ENCODE measurements at regions not wholly inside any gene's neighbourhood (a gene's known extent, or its start where the extent isn't known, plus 50 kb on each side); places are given as distances from the start of the nearest gene placed in this dataset.

- H3K4me3 ChIP-seq (ENCODE audit: low read depth, low read length), result no peak overlapping the region
- TF ChIP-seq CTCF (IDR thresholded peaks at IDR 0.05; ENCODE audit: control insufficient read depth, extremely low read depth, insufficient read depth), result no peak
- DNase-seq (ENCODE audit: low read depth), result no peak
Observed at GRCh38 chr13:85408415-85408814, 390.8 kb downstream of the SLITRK6 start.

GRCh38 chr13:85406269-85406975 is 392.8 kb downstream of the SLITRK6 start:
- no peak for DNase-seq (ENCODE audit: low read depth)
- TF ChIP-seq CTCF (IDR thresholded peaks at IDR 0.05; ENCODE audit: control insufficient read depth, extremely low read depth, insufficient read depth), result no peak
- H3K4me3 ChIP-seq (ENCODE audit: low read depth, low read length), result no peak overlapping the region

- DNase-seq (ENCODE audit: low read depth), result no peak
- H3K4me3 ChIP-seq (ENCODE audit: low read depth, low read length), result no peak overlapping the region
- TF ChIP-seq CTCF (IDR thresholded peaks at IDR 0.05; ENCODE audit: control insufficient read depth, extremely low read depth, insufficient read depth), result no peak
Observed at GRCh38 chr13:85405316-85405897, 393.8 kb downstream of the SLITRK6 start.

- DNase-seq (ENCODE audit: low read depth), result no peak
- no peak for TF ChIP-seq CTCF (IDR thresholded peaks at IDR 0.05; ENCODE audit: control insufficient read depth, extremely low read depth, insufficient read depth)
- no peak overlapping the region for H3K4me3 ChIP-seq (ENCODE audit: low read depth, low read length)
Observed at GRCh38 chr13:85386424-85386823, 412.8 kb downstream of the SLITRK6 start.

GRCh38 chr13:85383291-85383690 is 415.9 kb downstream of the SLITRK6 start:
- no peak for TF ChIP-seq CTCF (IDR thresholded peaks at IDR 0.05; ENCODE audit: control insufficient read depth, extremely low read depth, insufficient read depth)
- H3K4me3 ChIP-seq (ENCODE audit: low read depth, low read length), result no peak overlapping the region

GRCh38 chr13:85381082-85381481 is 418.1 kb downstream of the SLITRK6 start:
- no peak for TF ChIP-seq CTCF (IDR thresholded peaks at IDR 0.05; ENCODE audit: control insufficient read depth, extremely low read depth, insufficient read depth)
- DNase-seq (ENCODE audit: low read depth), result no peak
- no peak overlapping the region for H3K4me3 ChIP-seq (ENCODE audit: low read depth, low read length)

More at GRCh38 chr13:85383291-85383690, 415.9 kb downstream of the SLITRK6 start:
- DNase-seq (ENCODE audit: low read depth), result no peak

GRCh38 chr13:85379991-85380390 is 419.2 kb downstream of the SLITRK6 start:
- TF ChIP-seq CTCF (IDR thresholded peaks at IDR 0.05; ENCODE audit: control insufficient read depth, extremely low read depth, insufficient read depth), result no peak
- no peak overlapping the region for H3K4me3 ChIP-seq (ENCODE audit: low read depth, low read length)
- DNase-seq (ENCODE audit: low read depth), result no peak

All from LNCaP clone FGC (cell line).